ENCODE measurements at regions not wholly inside any gene's neighbourhood (a gene's known extent, or its start where the extent isn't known, plus 50 kb on each side); places are given as distances from the start of the nearest gene placed in this dataset.

GRCh38 chr2:116833052-116833451 lies 981.4 kb upstream of the DDX18 start:
- Histone ChIP-seq H3K36me3 (ENCODE audit: insufficient read depth, low read length) (no peaks in the 10 kb centered on the region), H2AFZ (ENCODE audit: low read length) (no peak overlapping the region), H3K79me2 (ENCODE audit: insufficient read depth, low read length) (no peaks in the 10 kb centered on the region), H3K4me3 (ENCODE audit: insufficient read depth, low read length) (no peak overlapping the region), H3K4me2 (ENCODE audit: insufficient read depth, low read length) (no peak overlapping the region), H3K27ac (ENCODE audit: low read depth, low read length) (no peak overlapping the region), H3K4me1 (ENCODE audit: insufficient read depth, low read length) (no peaks in the 10 kb centered on the region), H3K27me3 (ENCODE audit: insufficient read depth, low read length) (no peaks in the 10 kb centered on the region), H4K20me1 (ENCODE audit: insufficient read depth, low read length) (no peaks in the 10 kb centered on the region), H3K9me3 (ENCODE audit: low read depth, low read length) (no peaks in the 10 kb centered on the region)
- DNase-seq (ENCODE audit: insufficient read length, low spot score, missing footprints) = no peak
- TF ChIP-seq CTCF (IDR thresholded peaks at IDR 0.05; ENCODE audit: extremely low read depth, low read depth, low read length) = no peak

GRCh38 chr2:116842164-116842563 lies 972.3 kb upstream of the DDX18 start:
- H3K4me1 ChIP-seq (ENCODE audit: insufficient read depth, low read length) = no peaks in the 10 kb centered on the region
- H3K9me3 ChIP-seq (ENCODE audit: low read depth, low read length) = no peaks in the 10 kb centered on the region
- no peaks in the 10 kb centered on the region for H3K36me3 ChIP-seq (ENCODE audit: insufficient read depth, low read length)
- no peaks in the 10 kb centered on the region for H3K27me3 ChIP-seq (ENCODE audit: insufficient read depth, low read length)
- no peaks in the 10 kb centered on the region for H3K79me2 ChIP-seq (ENCODE audit: insufficient read depth, low read length)
- TF ChIP-seq CTCF (IDR thresholded peaks at IDR 0.05; ENCODE audit: extremely low read depth, low read depth, low read length) = no peak
- no peak for DNase-seq (ENCODE audit: insufficient read length, low spot score, missing footprints)
- H3K4me3 ChIP-seq (ENCODE audit: insufficient read depth, low read length) = no peak overlapping the region
- no peak overlapping the region for H3K4me2 ChIP-seq (ENCODE audit: insufficient read depth, low read length)
- no peaks in the 10 kb centered on the region for H4K20me1 ChIP-seq (ENCODE audit: insufficient read depth, low read length)
- no peak overlapping the region for H2AFZ ChIP-seq (ENCODE audit: low read length)
- no peak overlapping the region for H3K27ac ChIP-seq (ENCODE audit: low read depth, low read length)

GRCh38 chr2:116859708-116860107 lies 954.8 kb upstream of the DDX18 start:
- Histone ChIP-seq H3K36me3 (ENCODE audit: insufficient read depth, low read length) (no peaks in the 10 kb centered on the region), H3K27ac (ENCODE audit: low read depth, low read length) (no peak overlapping the region), H3K4me3 (ENCODE audit: insufficient read depth, low read length) (no peak overlapping the region), H3K27me3 (ENCODE audit: insufficient read depth, low read length) (no peaks in the 10 kb centered on the region), H2AFZ (ENCODE audit: low read length) (no peak overlapping the region), H3K9me3 (ENCODE audit: low read depth, low read length) (no peaks in the 10 kb centered on the region), H3K4me1 (ENCODE audit: insufficient read depth, low read length) (no peaks in the 10 kb centered on the region), H4K20me1 (ENCODE audit: insufficient read depth, low read length) (no peaks in the 10 kb centered on the region), H3K4me2 (ENCODE audit: insufficient read depth, low read length) (no peak overlapping the region), H3K79me2 (ENCODE audit: insufficient read depth, low read length) (no peaks in the 10 kb centered on the region)
- TF ChIP-seq CTCF (IDR thresholded peaks at IDR 0.05; ENCODE audit: extremely low read depth, low read depth, low read length) = no peak
- no peak for DNase-seq (ENCODE audit: insufficient read length, low spot score, missing footprints)

GRCh38 chr2:116874021-116874420 lies 940.5 kb upstream of the DDX18 start:
- Histone ChIP-seq H3K9me3 (ENCODE audit: low read depth, low read length) (no peaks in the 10 kb centered on the region), H3K36me3 (ENCODE audit: insufficient read depth, low read length) (no peaks in the 10 kb centered on the region), H3K27me3 (ENCODE audit: insufficient read depth, low read length) (no peaks in the 10 kb centered on the region), H3K27ac (ENCODE audit: low read depth, low read length) (no peak overlapping the region), H3K79me2 (ENCODE audit: insufficient read depth, low read length) (no peaks in the 10 kb centered on the region), H3K4me3 (ENCODE audit: insufficient read depth, low read length) (no peak overlapping the region), H3K4me1 (ENCODE audit: insufficient read depth, low read length) (no peaks in the 10 kb centered on the region), H3K4me2 (ENCODE audit: insufficient read depth, low read length) (no peak overlapping the region), H4K20me1 (ENCODE audit: insufficient read depth, low read length) (no peaks in the 10 kb centered on the region), H2AFZ (ENCODE audit: low read length) (no peak overlapping the region)
- DNase-seq (ENCODE audit: insufficient read length, low spot score, missing footprints) = no peak
- no peak for TF ChIP-seq CTCF (IDR thresholded peaks at IDR 0.05; ENCODE audit: extremely low read depth, low read depth, low read length)

Measured in osteoblast (primary cell).